Left kidney (tissue), 1 donor: ENCODE measurements at regions not wholly inside any gene's neighbourhood (a gene's known extent, or its start where the extent isn't known, plus 50 kb on each side); places are given as distances from the start of the nearest gene placed in this dataset.

Experiments used
- DNase-seq: peaks from one replicate; pipeline ENCODE4 v3.0.0-alpha.2; 2013

DNA sequence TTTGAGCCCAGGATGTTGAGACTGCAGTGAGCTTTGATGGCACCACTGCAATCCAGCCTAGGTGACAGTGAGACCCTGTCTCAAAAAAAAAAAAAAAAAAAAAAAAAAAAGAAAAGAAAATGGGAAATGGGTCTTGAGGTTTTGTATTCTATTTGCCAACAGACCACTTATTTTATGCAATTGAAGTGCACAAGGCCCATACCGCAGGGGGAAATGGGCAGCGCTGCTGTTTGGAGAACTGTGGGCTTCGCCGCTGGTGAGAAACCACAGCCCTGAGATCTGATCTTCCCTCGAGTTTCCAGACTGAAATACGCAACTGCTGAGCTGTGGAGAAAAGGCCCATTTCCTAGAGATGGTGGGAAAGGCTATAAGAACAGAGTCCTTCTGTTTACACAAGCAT lies 512.0 kb downstream of the TCERG1L start:
- no peak for DNase-seq

DNA sequence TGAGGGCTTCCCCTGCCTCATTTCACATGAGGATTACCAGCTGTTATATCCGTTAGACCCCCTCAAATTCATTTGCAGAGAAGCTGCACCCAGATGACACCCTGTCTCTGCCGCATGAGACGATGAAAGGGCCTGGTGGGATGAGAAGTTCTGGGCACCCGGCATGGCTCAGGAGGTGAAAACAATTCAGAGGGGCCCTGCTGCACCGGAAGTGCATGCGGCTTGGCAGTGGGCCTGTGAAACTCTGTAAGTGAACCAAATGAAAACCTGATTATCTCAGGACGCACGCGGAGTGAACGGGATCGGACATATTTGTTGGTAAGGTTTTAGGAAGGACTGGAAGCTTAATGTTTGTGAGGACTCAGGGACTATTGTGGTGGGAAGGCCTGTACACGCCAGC lies 511.2 kb downstream of the TCERG1L start:
- no peak for DNase-seq

DNA sequence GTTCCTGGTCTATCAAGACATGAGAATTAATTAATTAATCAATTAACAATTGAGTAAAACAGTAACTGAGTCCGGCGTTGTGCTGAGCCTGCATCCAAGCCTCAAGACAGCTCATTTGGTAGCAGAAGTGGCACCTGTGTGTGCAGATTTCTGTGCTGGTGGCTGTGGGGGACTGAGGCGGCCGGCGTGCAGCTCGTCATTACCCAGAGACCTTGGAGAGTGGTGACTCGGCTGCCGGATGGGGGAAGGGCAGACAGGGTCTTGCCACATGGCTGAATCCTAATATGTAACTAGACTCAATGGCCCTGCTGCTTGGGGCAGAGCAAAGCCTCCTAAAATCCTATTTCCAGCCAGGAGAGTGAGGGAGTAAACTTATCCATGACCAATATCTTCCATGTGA lies 510.2 kb downstream of the TCERG1L start:
- no peak for DNase-seq

DNA sequence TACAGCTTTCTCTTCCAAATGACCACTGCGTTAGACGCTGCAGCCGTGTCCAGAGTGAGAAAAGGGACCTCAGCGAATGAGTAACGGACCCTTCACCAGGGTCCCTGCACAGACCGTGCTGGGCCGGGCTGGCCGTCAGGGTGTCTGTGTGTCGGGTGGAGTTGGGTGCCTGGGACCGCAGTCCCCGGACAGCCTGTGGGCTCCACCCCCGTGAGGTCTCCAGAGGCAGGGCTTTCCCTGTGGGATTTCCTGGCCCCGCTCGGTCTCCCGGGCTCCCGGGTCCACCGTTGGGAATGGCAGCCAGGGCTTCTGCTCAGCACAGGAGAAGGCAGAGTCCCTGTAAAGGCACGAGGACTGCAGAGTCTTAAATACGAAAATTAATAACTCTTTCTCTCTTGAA lies 509.7 kb downstream of the TCERG1L start:
- no peak for DNase-seq

DNA sequence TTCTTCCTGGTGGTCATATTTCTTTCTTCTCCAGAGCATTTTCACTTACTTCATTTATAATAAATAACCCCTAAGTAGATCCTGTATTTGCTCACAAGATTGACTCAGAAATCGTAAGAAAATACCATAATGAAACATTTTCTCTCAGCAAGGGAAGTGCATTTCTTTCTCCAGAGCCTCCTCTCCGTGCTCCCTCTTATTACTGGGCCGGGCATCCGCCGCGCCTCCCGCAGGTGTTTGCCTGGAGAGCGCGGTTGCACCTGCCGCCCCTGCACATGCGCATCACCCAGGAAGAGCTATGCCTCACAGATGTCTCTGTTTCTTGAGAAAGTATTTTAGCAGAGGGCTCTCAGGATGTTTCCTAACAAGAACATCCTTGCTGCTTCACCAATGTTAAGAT lies 509.2 kb downstream of the TCERG1L start:
- DNase-seq: no peak

DNA sequence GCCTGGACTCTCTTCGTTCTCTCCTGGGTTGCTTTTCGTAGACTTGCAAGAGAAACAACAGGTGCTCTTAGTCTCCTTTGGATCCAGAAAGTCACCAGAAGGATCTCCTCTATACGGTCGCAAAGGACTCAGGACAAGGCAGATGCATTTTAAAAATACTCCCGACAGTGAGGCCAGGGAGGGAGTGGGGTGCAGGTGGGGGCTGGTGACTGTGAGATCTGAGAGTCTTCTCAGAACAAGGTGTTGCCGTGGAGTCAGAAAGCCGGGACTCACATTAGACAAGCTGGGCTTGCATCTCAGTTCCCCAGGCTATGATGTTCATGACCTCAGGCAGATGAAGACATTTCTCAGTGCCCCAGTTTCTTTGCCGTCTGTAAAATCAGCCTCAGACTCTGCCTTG lies 507.2 kb downstream of the TCERG1L start:
- DNase-seq: no peak

DNA sequence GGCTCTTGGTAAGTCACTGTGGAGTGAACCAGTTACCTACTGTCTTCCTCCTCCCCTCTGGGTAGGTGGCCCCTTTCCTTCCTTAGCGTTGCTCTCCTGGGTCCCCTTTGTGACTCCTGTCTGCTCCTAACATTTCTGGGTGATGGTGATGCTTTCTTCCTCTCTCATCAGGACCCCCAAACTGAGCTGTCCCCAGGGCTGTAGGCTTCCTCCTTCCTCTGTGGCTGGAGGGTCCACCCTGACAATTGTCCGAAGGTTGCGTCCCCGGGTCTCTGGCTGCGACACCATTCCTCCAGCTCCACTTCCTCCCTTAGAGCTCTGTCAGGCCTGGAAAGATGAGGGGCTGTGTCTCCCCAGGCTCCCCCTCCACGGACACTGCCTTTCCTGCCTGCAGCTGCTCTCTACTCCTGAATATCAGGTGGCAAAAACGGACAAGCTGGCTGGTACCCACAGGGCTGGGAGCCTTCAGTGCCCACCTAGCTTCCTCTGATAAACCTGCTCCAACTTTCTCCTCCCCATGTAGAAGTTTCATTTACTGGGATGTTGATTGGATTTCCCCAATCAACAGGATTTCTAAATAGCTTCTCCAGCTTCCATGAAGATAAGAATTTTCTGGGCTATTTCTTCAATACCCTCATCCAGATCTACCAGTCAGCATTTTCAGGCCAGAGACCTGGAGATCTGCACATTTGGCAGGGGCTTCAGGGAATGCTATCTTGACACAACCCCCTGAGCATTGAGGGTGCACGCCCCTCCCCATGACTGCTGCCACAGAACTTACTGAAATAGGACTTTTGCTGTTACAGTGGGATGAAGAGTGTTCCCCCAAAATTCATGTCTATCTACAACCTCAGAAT lies 506.5 kb downstream of the TCERG1L start:
- no peak for DNase-seq

DNA sequence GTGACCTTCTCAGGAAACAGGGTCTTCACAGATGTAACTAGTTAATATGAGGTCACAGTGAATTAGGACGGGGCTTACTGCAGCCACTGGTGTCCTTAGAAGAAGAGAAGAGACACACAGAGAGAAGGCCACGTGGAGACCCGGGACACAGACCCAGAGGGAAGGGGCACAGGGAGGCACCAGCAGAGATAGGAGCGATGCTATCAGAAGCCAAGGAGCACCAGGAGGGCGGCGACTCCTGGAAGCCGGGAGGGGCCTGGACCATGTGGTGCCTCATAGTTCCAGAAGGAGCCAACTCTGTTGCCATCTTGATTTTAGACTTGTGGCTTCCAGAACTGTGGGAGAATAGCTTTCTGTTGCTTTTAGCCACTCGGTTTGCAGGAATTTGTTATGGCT lies 505.9 kb downstream of the TCERG1L start:
- no peak for DNase-seq

DNA sequence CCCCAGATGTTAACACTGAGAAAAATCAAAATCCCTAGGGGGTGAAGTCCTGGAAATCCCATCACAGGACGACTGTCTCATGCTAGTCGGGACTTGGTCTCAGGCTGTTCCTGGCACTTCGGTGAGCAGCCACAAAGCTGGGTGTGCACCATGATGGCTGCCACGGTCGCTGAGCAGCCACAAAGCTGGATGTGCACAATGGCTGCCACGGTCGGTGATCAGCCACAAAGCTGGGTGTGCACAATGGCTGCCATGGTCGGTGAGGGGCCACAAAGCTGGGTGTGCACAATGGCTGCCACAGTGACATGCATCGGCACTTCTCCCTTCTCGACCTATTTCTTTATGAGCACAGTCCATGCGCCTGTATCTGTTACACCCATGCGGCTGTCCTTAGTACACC lies 505.1 kb downstream of the TCERG1L start:
- DNase-seq: no peak

DNA sequence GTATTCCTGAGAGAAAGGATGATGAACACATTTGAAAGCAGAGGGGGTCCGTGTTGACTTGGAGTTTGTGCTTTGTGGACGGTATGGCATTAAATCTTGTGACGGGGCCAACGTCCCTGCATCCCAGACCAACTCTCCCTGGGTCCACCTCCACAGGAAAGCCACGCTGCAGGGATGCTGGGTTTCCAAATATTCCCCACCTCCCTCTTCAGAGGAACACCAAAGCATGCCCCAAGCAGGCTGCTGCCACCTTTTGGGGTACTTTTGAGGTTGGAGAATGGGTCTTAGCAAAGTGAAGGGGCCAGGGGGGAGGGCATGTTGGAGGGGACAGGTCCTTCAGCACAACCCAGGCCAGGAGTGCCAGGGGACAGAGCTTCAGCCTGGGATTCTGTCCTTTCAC lies 504.4 kb downstream of the TCERG1L start:
- no peak for DNase-seq

DNA sequence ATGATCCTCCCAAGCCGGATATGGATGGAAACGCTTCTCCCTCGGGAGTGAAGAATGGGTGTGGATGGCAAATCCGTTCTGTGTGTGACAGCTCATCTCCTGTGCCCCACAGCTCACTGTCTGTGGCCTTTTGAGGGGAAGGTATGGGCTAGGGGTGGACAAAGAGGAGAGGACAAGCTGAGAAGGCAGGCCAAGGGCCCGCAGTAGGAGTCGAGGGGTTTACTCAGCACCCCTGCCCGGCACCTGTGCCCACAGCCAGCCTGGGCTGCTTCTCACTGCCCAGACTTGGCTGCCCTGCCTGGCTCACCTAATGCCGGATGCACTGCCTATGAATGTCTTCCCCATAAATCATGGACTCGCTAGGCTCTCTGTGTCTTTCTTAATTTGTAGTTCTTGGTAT lies 503.8 kb downstream of the TCERG1L start:
- no peak for DNase-seq

DNA sequence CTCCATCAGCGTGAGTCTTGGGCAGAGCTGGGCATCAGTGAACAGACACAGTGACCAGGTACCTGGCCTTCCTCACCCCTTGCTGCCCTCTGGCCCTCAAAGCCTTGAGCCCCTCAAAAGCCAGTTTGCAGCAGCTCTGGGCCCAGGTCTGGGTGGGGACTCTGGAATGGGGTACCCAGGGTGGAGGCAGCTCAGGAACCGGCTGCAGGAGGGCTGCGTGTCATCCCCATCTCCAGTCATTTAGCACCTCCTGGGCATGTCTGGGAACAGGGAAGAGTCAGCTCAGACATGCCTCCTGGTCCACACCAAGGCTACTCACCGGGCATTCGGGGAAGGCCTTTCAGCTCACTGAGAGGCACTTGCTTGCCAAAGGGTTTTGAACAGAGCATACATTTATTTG lies 503.3 kb downstream of the TCERG1L start:
- DNase-seq: no peak

DNA sequence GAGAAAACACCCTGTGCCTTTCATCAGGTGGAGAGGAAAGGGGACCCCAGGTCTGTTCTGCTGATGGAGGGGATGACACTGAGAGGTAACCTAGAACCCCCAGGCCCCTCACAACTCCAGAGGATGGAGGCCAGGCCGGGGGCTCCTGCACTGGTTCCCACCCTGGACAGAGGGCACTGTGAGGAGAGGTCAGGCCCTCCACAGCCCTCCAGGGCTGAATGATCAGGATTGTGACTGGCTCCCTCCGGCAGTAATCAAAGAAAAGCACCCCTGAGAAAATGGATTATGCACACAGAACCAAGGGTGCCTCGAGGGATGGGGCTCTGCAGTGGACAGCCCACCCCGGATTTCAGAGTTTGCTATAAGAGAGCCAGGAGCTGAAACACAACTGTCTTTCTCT lies 502.8 kb downstream of the TCERG1L start:
- no peak for DNase-seq

DNA sequence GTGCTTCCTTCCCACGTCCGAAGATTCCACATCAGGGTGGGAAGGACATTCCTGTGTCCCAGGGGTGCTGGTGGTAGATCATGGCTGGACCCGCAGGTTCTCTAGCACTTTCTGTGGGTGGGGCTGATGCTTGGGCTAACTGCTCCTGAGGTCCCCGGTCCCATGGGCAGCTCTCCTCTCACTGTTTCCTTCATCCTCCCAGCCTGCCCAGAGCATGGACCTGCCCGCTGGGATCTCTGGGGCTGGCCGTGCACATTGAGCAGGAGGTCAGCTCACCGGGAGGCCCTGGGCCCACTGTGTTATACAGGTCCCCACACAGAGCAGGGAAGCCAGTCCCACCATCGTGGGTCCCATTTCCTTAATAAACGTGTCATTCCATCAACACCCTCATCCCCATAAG lies 502.3 kb downstream of the TCERG1L start:
- DNase-seq: no peak

DNA sequence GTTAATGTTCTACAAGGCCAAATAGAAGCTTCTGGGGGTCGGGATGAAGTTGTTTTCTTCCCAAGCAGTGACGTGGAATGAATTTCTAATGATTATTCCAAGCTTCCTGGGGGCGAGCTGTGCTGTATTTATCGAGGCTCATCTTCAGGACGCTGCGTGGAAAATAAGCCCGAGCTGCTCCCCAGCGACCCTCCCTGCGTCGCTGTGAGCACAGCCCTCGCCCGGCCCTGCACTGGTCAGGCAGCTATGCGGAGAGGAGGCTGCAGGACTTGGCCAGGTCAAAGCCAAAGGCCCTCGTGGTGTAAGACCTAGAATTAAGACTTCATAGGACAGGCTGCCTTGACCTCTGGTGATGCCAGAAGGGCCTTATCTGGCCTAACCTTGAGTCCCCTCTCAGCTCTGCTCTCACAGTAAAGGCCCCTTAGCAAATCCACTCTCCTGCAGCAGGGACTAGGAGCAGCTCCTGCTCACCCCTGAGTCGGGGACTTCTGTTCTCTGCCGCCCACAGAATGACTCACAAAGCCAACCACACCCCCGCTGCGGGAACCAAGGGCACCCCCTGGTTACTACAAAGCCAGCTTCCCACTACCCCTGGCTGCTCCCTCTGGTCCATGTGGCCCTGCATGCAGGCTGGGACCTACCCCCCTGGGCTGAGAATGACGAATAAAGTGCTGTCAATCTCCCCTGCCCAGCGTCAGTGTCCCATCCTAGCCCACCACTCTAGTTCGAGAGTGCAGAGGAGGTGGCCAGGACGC lies 501.6 kb downstream of the TCERG1L start:
- no peak for DNase-seq

DNA sequence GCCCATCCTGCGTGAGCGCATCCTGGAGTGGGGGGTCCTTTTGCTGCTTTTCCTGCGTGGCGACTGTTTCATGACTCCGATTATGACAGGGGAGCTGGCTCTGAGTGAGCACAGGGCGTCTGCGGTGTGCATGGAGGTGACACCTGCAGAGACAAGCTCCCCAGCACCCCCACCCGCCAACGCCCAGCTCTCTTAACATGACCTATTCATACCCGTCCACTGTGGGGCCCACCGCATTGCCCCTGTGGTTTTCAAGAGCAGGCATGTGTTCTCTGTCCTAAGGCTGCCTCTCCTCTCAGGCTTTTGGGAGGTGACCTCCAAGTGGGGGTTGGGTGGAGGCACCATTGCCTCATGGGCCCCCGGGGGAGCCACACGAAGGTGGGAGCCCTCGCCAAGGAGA lies 500.7 kb downstream of the TCERG1L start:
- no peak for DNase-seq

DNA sequence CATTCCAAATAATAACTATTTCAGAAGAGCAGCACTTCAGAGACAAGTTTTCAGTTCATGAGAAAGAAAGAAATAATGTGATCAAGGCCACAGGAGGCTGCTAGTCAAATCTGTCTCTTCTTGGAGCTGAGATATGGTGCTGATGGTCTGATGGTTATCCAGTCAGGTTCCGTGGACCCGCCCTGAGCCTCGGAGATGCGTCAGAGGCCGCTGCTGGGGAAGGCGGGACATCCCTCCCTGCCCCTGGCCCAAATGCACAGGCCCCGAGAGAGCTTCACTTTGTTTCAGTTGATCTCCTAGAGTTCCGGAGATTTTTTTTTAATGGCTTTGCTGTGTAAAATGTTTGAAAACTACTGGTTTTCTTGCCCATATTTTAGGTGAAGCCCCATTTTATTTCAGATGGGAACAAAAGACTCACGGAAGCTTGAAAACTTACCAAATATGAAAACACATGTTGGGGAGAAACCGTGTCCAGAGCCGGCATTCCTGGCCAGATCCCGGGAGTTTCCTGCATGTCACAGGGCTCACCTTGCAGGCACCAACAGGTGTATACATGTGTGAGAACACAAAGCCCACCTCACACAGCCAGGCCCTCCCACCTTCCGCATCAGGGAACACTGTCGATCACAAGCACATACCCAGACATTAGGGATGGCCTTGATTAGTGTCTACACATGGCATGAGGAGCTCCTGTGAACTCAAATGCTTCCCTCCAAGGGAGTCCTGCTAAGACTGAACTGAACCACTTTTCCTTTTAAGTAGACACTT lies 499.0 kb downstream of the TCERG1L start:
- no peak for DNase-seq

DNA sequence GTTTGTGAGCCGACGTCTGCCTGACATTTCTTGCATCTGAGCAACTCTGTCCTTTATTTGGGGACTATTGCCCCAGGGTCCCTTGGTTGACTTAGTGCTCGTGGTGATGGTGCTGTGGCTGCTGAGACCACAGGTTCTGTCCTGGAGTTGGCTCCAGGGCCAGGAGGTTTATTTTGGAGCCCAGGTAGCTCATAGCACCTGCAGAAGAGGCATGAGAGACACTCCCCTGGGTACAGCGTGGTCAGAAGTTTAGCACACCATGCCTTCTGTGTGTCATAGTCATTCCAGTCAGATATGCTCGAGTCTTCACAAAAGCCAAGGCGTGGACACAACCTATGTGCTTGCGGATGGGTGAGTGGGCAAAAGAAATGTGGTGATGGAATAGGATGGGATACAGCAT lies 496.9 kb downstream of the TCERG1L start:
- DNase-seq: no peak

DNA sequence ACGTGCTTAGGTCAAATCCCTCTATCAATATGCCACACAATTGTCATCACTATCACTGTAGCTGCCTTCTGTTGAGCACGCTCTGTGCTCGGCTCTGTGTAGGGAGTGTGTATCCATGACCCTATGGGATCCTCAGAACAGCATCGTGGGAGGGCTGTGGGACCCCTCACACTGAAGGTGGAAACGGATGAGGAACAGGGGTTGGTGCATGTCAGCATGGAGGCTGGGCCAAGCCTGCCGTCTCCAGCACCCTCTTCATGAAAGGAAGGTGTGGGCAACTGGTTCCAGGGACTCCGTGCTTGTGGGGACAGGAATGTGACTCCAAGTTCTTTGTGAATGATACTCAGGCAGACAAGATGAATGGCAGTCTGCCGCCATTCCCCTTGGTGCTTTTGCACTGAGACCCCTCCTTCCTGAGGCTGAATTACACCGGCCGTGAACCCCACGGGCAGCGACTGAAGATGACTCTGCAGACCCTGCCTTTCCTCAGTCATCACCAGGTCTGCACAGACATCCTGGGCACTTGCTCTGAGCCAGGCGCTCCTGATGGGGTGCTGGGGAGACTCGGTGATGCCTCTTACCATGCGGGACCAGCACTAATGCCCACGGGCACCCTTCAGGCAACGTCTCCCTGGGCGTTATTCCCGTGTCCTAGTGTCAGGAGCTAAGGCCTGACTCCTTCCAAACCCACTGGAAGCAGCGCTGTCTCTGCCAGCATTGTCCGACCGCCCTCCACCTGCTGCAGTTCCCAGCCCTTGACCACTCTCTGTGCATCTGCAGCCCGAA lies 495.2 kb downstream of the TCERG1L start:
- no peak for DNase-seq

DNA sequence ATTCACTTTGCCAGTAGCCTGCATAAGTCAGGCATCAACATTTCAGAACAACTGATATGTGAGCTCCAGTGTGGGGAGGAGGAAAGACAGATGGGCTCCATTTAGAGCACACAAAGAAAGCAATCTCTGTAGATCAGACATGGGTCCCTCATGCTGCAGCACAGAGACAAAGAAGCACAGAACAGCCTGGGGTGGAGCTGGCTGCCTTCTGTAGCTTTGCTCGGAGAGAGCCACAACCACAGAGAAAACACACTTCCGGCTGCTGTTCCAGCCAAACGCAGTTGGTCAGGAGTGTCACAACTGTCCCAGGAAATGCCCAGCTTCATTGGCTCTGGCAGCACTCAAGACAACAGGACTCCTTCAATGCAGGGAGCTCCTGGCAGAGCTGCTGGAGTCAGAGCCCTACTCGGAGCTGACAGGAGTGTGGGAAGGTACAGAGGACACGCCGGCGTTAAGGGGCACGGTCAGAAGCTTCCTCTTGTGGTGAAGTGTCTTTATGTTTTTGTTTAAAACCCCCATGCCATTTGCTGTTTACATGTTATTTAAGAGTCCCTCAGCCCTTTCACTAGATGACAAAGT lies 494.4 kb downstream of the TCERG1L start:
- DNase-seq: no peak

DNA sequence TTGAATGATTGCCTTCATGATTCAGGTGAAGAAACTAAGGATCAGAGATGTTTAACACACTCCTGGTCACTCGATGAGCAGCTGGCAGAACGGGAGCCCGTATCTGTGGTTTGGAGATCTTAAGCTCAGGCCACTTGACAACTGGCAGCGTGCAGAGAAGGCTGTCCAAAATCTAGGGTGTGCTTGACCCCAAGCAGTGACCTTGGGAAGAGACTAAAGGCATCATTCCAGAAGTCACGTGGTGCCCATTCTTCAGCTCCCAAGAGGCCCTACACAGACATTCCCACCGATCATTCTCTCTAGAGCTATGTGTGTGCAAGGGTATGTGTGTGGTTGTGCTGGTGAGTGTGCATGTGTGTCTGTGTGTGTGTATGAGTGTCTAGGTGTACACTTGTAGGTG lies 493.8 kb downstream of the TCERG1L start:
- DNase-seq: no peak
